ENCODE measurements at regions not wholly inside any gene's neighbourhood (a gene's known extent, or its start where the extent isn't known, plus 50 kb on each side); places are given as distances from the start of the nearest gene placed in this dataset.

GRCh38 chr7:149605696-149606095 lies 108.1 kb upstream of the ZNF746 start:
- no peak for TF ChIP-seq EZH2 (IDR thresholded peaks at IDR 0.05; ENCODE audit: borderline replicate concordance, low read length)
- TF ChIP-seq, protein P1, sequence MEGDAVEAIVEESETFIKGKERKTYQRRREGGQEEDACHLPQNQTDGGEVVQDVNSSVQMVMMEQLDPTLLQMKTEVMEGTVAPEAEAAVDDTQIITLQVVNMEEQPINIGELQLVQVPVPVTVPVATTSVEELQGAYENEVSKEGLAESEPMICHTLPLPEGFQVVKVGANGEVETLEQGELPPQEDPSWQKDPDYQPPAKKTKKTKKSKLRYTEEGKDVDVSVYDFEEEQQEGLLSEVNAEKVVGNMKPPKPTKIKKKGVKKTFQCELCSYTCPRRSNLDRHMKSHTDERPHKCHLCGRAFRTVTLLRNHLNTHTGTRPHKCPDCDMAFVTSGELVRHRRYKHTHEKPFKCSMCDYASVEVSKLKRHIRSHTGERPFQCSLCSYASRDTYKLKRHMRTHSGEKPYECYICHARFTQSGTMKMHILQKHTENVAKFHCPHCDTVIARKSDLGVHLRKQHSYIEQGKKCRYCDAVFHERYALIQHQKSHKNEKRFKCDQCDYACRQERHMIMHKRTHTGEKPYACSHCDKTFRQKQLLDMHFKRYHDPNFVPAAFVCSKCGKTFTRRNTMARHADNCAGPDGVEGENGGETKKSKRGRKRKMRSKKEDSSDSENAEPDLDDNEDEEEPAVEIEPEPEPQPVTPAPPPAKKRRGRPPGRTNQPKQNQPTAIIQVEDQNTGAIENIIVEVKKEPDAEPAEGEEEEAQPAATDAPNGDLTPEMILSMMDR (conservative IDR thresholded peaks at IDR 0.05 in 1 of 2, IDR thresholded peaks at IDR 0.05 in 1 of 2; ENCODE audit: extremely low read depth in 1 of 2, insufficient read depth in 1 of 2, low read depth in 1 of 2, low read length in 2 of 2): no peak

Measured in mammary epithelial cell (primary cell).